Osteoblast (primary cell): ENCODE measurements at regions not wholly inside any gene's neighbourhood (a gene's known extent, or its start where the extent isn't known, plus 50 kb on each side); places are given as distances from the start of the nearest gene placed in this dataset.

Experiments
- DNase-seq: peaks from one replicate; pipeline ENCODE4 v3.0.0; 2011; ENCODE audit warnings: low spot score, mixed read lengths; ENCODE audit not compliant: insufficient read length; ENCODE audit errors: missing footprints
- H2AFZ ChIP-seq: 2 replicates; pipeline ENCODE4 v1.6.0; 2011; ENCODE audit warnings: mild to moderate bottlenecking, low read length
- H3K27ac ChIP-seq: 2 replicates; pipeline ENCODE4 v1.5.1; 2011; ENCODE audit warnings: mild to moderate bottlenecking, low read depth, low read length, moderate library complexity
- H3K27me3 ChIP-seq: 2 replicates; pipeline ENCODE4 v1.6.0; 2012; ENCODE audit warnings: mild to moderate bottlenecking, control low read depth, inconsistent platforms, low read length, moderate library complexity; ENCODE audit not compliant: insufficient read depth
- H3K36me3 ChIP-seq: 2 replicates; pipeline ENCODE4 v1.5.1; 2011; ENCODE audit warnings: mild to moderate bottlenecking, low read length, control low read depth, moderate library complexity; ENCODE audit not compliant: insufficient read depth
- H3K4me1 ChIP-seq: 2 replicates; pipeline ENCODE4 v1.5.1; 2011; ENCODE audit warnings: mild to moderate bottlenecking, low read length, control low read depth, moderate library complexity; ENCODE audit not compliant: insufficient read depth
- H3K4me2 ChIP-seq: 2 replicates; pipeline ENCODE4 v1.6.0; 2011; ENCODE audit warnings: mild to moderate bottlenecking, low read length; ENCODE audit not compliant: insufficient read depth
- H3K4me3 ChIP-seq: fragments of 200-600 bp; sonication (generic); 3 replicates; pipeline ENCODE4 v1.5.1; 2012; ENCODE audit warnings: mild to moderate bottlenecking, low read length, inconsistent platforms; ENCODE audit not compliant: insufficient read depth
- H3K79me2 ChIP-seq: 2 replicates; pipeline ENCODE4 v1.6.0; 2012; ENCODE audit warnings: mild to moderate bottlenecking, low read length, control low read depth, inconsistent platforms; ENCODE audit not compliant: insufficient read depth
- H3K9me3 ChIP-seq: 2 replicates; pipeline ENCODE4 v1.5.1; 2011; ENCODE audit warnings: low read depth, low read length, control low read depth
- H4K20me1 ChIP-seq: 2 replicates; pipeline ENCODE4 v1.6.0; 2012; ENCODE audit warnings: mild to moderate bottlenecking, low read length, control low read depth; ENCODE audit not compliant: insufficient read depth
- CTCF ChIP-seq: IDR thresholded peaks from 2 replicates; pipeline ENCODE4 v1.5.1; 2011; ENCODE audit warnings: mild to moderate bottlenecking, low read depth, low read length, moderate library complexity; ENCODE audit errors: extremely low read depth

GRCh38 chr5:118447350-118447749 is 541.0 kb downstream of the DTWD2 start:
- H3K4me3 ChIP-seq: no peak overlapping the region
- no peaks in the 10 kb centered on the region for H3K79me2 ChIP-seq
- H3K4me2 ChIP-seq: no peak overlapping the region

DNA sequence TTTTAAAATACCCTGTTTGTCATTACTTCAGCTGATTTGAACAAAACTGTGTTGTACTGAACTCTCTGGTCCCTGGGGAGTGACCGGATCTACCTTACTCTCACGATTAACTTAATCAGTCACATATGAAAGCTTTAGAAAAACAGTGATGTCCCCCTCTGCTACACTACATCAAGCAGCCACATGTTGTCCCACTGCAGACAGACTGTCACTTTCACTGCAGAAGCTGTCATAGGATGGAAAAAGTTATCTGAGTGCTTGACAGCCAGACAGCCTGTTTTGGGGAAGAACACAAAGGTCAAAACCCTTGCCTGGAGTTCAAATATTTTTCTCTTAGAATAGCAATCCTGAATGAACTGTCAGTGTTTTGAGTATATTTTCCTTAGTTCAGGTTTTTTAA is 546.4 kb downstream of the DTWD2 start:
- Histone ChIP-seq H3K4me1 (no peaks in the 10 kb centered on the region), H3K36me3 (no peaks in the 10 kb centered on the region), H3K9me3 (no peaks in the 10 kb centered on the region), H2AFZ (no peak overlapping the region), H3K27me3 (no peaks in the 10 kb centered on the region), H4K20me1 (no peaks in the 10 kb centered on the region), H3K27ac (no peak overlapping the region), H3K4me3 (no peak overlapping the region), H3K4me2 (no peak overlapping the region), H3K79me2 (no peaks in the 10 kb centered on the region)
- DNase-seq: no peak
- no peak for TF ChIP-seq CTCF

More at GRCh38 chr5:118447350-118447749, 541.0 kb downstream of the DTWD2 start:
- Histone ChIP-seq H3K27me3 (no peaks in the 10 kb centered on the region), H3K4me1 (no peaks in the 10 kb centered on the region), H3K9me3 (no peaks in the 10 kb centered on the region), H2AFZ (no peak overlapping the region), H3K36me3 (no peaks in the 10 kb centered on the region), H4K20me1 (no peaks in the 10 kb centered on the region), H3K27ac (no peak overlapping the region)
- DNase-seq: no peak
- no peak for TF ChIP-seq CTCF

GRCh38 chr5:118441034-118441433 is 547.3 kb downstream of the DTWD2 start:
- H3K9me3 ChIP-seq: no peaks in the 10 kb centered on the region
- no peaks in the 10 kb centered on the region for H3K4me1 ChIP-seq
- DNase-seq: no peak
- H3K79me2 ChIP-seq: no peaks in the 10 kb centered on the region
- H3K36me3 ChIP-seq: no peaks in the 10 kb centered on the region
- H3K27me3 ChIP-seq: no peaks in the 10 kb centered on the region
- H3K27ac ChIP-seq: no peak overlapping the region
- TF ChIP-seq CTCF: no peak
- H2AFZ ChIP-seq: no peak overlapping the region
- no peak overlapping the region for H3K4me2 ChIP-seq
- no peaks in the 10 kb centered on the region for H4K20me1 ChIP-seq
- H3K4me3 ChIP-seq: no peak overlapping the region

DNA sequence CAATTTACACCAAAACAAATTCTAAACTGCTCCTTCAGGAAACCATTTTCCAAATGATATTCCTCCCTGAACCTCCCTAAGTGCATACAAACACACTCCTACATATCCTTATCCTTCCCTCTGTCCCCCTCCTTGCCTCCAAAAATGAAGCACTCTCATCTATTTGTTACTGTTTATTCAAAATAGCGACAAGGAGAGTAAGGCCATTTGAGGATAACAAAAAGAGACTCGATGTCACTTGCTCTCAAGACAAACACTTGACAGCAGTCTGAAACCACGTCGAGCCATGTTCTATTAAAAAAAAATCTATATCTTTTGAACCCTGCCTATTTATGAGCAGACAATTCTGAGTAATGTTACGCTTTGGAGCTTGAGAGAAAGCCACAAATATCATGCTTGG is 547.9 kb downstream of the DTWD2 start:
- H3K4me1 ChIP-seq: no peaks in the 10 kb centered on the region

More for the DNA sequence above, 547.9 kb downstream of the DTWD2 start:
- Histone ChIP-seq H3K36me3 (no peaks in the 10 kb centered on the region), H2AFZ (no peak overlapping the region), H3K4me3 (no peak overlapping the region), H3K4me2 (no peak overlapping the region), H3K79me2 (no peaks in the 10 kb centered on the region), H3K27me3 (no peaks in the 10 kb centered on the region), H4K20me1 (no peaks in the 10 kb centered on the region), H3K9me3 (no peaks in the 10 kb centered on the region), H3K27ac (no peak overlapping the region)
- no peak for TF ChIP-seq CTCF
- DNase-seq: no peak
